ENCODE measurements at regions not wholly inside any gene's neighbourhood (a gene's known extent, or its start where the extent isn't known, plus 50 kb on each side); places are given as distances from the start of the nearest gene placed in this dataset.

DNA sequence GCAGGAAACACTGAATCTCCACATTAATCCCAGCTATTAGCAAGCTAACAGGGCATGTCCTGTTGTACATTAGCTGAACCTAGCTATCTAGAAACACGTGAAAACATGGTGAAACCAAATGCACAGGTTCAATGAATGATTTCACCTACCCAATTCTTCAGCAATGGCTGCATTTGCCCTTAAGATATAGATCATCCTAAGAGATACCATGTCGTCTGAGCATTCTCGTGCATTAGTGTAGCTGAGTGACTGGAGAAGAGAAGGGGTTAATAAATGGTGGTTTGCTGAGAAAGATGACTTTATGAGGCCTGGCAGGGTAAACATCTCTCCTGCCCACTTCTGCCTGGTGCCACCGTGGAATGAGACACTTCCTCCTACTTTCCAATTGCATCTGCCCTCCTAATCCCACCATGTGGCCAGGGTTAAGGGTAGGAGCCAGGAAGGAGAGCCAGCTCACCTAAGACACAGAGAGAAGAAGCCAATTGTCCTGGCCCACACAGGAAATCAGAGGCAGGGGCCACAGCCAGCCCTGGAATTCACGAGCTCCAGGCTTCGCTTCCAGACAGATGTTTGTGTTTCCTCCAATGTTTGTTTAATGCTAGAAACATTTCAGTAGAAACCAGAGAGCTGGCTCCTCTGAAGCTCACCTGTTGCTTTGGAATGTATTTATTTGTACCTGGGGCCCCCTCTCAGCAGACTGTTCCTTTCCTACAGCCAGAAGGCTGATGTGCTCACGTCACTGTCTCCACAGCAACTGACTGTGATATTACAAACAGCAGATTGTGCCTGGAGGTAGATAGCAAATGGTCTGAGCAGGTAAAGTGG is 126.0 kb upstream of the PARP11 start:
- WGBS, 2 donors = 20 to 21% methylated on average over 7 of the region's 7 CpGs
- no peaks in the 10 kb centered on the region for H3K27me3 ChIP-seq
- TF ChIP-seq, protein P1, sequence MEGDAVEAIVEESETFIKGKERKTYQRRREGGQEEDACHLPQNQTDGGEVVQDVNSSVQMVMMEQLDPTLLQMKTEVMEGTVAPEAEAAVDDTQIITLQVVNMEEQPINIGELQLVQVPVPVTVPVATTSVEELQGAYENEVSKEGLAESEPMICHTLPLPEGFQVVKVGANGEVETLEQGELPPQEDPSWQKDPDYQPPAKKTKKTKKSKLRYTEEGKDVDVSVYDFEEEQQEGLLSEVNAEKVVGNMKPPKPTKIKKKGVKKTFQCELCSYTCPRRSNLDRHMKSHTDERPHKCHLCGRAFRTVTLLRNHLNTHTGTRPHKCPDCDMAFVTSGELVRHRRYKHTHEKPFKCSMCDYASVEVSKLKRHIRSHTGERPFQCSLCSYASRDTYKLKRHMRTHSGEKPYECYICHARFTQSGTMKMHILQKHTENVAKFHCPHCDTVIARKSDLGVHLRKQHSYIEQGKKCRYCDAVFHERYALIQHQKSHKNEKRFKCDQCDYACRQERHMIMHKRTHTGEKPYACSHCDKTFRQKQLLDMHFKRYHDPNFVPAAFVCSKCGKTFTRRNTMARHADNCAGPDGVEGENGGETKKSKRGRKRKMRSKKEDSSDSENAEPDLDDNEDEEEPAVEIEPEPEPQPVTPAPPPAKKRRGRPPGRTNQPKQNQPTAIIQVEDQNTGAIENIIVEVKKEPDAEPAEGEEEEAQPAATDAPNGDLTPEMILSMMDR (IDR thresholded peaks at IDR 0.05) = no peak
- TF ChIP-seq POLR2A (IDR thresholded peaks at IDR 0.05) = peak in 2 of 3 donors; percentile 33 to 47
- no peaks in the 10 kb centered on the region for H3K9me3 ChIP-seq
- no peak overlapping the region for H3K4me3 ChIP-seq
- H3K27ac ChIP-seq = peak overlapping the region; percentile 85 to 95 (median 92)
- intact Hi-C loops (cut with DNase I) = loop anchor here (10.0 kb wide), 1 partner anchor 286 kb away; no protein-coding TSS in a partner anchor
- ATAC-seq (peak; percentile 98), DNase-seq (peak; percentile 90 to 98 (median 94))
- H3K4me1 ChIP-seq = peaks cover 69% of the 10 kb centered on the region
- no peaks in the 10 kb centered on the region for H3K36me3 ChIP-seq (replicated peaks in 1 of 2; ENCODE audit: insufficient read depth in 1 of 2, low read depth in 2 of 2)

DNA sequence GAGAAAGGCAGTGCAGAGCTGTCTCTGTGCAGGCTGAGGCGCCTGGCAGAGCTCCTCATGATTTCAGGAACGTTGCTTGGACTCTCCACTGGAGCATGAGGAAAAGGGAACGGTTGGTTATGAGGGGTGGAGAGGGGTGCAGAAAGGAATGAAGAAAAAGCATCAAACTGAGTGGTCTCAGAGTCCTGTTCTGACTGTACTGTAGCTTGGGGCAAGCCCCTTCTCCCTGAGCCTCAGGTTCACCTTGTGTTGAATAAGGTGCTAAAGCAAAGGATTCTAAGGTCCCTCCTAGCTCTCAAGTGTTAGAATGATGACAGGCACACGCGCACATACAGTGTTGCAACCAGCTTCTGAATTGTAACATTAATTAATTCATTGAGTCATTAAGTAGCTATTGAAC is 125.2 kb upstream of the PARP11 start:
- intact Hi-C loops (cut with DNase I) = loop anchor here (10.0 kb wide), 1 partner anchor 286 kb away; no protein-coding TSS in a partner anchor
- DNase-seq = no peak
- TF ChIP-seq, protein P1 (IDR thresholded peaks at IDR 0.05) = no peak
- Histone ChIP-seq H3K4me3 (no peak overlapping the region), H3K4me1 (peaks cover 61% of the 10 kb centered on the region), H3K9me3 (no peaks in the 10 kb centered on the region), H3K27me3 (no peaks in the 10 kb centered on the region), H3K36me3 (replicated peaks in 1 of 2; ENCODE audit: insufficient read depth in 1 of 2, low read depth in 2 of 2) (no peaks in the 10 kb centered on the region), H3K27ac (peak overlapping the region; percentile 85 to 95 (median 92))
- WGBS, 2 donors = 73 to 79% methylated on average over 5 of the region's 5 CpGs
- no peak for ATAC-seq

DNA sequence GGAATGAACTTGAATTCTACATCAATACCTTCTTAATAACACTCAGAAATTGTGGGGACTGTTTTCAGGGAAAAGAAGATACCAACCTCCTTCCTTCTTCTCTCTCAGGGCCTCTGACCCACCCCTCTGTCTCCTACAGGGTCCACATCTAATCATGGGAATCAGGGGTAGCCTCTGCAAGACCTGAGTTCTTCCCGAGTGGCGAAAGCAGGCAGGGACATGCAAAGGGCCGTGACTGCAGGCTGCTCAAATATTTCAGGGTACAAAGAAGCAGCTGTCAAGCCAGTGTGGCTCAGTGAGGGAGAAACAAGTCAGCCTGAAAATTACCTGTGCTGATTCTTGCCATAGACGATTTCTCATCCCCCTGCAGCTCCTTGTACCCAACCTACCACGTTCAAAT is 123.1 kb upstream of the PARP11 start:
- intact Hi-C loops (cut with DNase I) = loop anchor here (10.0 kb wide), 1 partner anchor 288 kb away; no protein-coding TSS in a partner anchor
- Histone ChIP-seq H3K4me3 (no peak overlapping the region), H3K4me1 (peaks cover 44% of the 10 kb centered on the region), H3K27me3 (no peaks in the 10 kb centered on the region), H3K27ac (peak overlapping the region in 1 of 4 donors; percentile 6), H3K36me3 (replicated peaks in 1 of 2; ENCODE audit: insufficient read depth in 1 of 2, low read depth in 2 of 2) (no peaks in the 10 kb centered on the region), H3K9me3 (no peaks in the 10 kb centered on the region)
- ATAC-seq (no peak), DNase-seq (no peak)
- 54 to 75% methylated on average over 4 to 5 of the region's 5 CpGs for WGBS, 2 donors
- TF ChIP-seq, protein P1 (IDR thresholded peaks at IDR 0.05) = no peak
- no peak for TF ChIP-seq POLR2A (IDR thresholded peaks at IDR 0.05)

DNA sequence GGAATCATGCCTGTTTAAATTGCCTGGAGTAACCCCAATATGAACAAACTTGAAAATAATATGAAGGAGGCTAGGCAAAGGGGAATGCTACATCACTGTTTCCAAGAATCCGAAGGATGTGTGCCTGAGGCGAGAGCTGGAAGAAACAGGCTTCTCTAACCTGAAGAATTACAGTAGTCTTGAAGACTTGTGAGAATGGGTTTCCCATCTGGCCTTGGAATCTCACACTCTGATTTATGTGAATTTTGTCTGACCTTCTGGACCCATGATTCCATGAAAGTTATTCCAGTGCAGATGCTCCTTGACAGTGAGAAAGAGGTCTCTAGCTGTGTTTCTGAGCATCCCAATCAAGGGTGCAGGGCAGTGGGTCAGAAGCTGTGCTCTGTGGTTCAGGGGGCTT is 122.1 kb upstream of the PARP11 start:
- H3K9me3 ChIP-seq = no peaks in the 10 kb centered on the region
- H3K4me1 ChIP-seq = peaks cover 35% of the 10 kb centered on the region
- H3K27me3 ChIP-seq = no peaks in the 10 kb centered on the region
- H3K4me3 ChIP-seq = no peak overlapping the region
- intact Hi-C loops (cut with DNase I) = loop anchor here (10.0 kb wide), 1 partner anchor 289 kb away; no protein-coding TSS in a partner anchor
- 93 to 97% methylated on average over 2 of the region's 2 CpGs for WGBS, 2 donors
- ATAC-seq (no peak), DNase-seq (no peak)
- no peaks in the 10 kb centered on the region for H3K36me3 ChIP-seq (replicated peaks in 1 of 2; ENCODE audit: insufficient read depth in 1 of 2, low read depth in 2 of 2)
- no peak for TF ChIP-seq POLR2A (IDR thresholded peaks at IDR 0.05)
- TF ChIP-seq, protein P1 (IDR thresholded peaks at IDR 0.05) = no peak
- H3K27ac ChIP-seq = no peak overlapping the region
